ENCODE measurements at regions not wholly inside any gene's neighbourhood (a gene's known extent, or its start where the extent isn't known, plus 50 kb on each side); places are given as distances from the start of the nearest gene placed in this dataset.
"Not testable (repeated sequence)": the region's sequence is repeated elsewhere in the genome, so short reads cannot be mapped to it uniquely, and the experiment has no call there.

- no peak for DNase-seq
These were observed 660.3 kb downstream of the TBC1D22A start for GRCh38 chr22:47422736-47423135.

- DNase-seq = no peak
These were observed 659.4 kb downstream of the TBC1D22A start for GRCh38 chr22:47421846-47422245.

DNA sequence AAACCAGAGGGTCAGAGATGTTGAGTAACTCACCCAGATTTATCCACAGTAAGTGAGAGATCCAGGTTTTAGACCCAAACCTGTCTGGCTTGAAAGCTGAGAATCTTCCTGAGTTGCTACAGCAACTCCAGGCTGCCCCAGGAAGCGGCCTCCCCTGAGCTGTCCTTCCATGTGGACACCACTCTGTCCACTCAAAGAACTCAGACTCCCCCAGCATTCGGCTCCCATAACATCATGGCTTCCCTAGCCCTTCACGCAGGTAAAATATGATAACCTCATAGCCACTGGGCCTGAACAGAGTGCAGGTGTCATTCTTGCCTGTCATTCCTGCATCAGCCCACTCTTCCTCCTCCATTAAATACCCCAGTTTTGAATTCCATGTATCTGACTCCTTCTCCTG lies 657.8 kb downstream of the TBC1D22A start:
- DNase-seq = no peak

- DNase-seq = no peak
These were observed 656.8 kb downstream of the TBC1D22A start for GRCh38 chr22:47419239-47419638.

DNA sequence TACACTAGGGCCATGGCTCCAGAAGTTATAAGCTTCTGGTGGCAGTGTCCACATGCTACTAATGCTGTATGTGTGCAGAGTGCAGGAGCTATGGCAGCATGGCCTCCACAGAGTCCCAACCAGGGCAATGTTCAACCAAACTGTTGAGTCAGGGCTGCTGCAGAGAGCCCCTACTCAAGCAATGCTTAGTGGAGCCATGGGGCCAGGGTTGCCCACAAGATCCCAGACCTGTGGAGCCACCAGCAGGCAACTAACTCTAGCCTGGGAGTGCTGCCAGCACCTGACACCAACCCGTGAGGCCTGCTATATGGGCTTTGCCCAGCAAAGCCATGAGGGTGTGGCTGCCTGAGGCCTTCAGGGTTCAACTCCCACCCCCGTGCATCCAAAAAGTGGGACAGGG lies 655.2 kb downstream of the TBC1D22A start:
- DNase-seq = no peak

GRCh38 chr22:47411006-47411405 lies 648.6 kb downstream of the TBC1D22A start:
- no peak for DNase-seq

DNA sequence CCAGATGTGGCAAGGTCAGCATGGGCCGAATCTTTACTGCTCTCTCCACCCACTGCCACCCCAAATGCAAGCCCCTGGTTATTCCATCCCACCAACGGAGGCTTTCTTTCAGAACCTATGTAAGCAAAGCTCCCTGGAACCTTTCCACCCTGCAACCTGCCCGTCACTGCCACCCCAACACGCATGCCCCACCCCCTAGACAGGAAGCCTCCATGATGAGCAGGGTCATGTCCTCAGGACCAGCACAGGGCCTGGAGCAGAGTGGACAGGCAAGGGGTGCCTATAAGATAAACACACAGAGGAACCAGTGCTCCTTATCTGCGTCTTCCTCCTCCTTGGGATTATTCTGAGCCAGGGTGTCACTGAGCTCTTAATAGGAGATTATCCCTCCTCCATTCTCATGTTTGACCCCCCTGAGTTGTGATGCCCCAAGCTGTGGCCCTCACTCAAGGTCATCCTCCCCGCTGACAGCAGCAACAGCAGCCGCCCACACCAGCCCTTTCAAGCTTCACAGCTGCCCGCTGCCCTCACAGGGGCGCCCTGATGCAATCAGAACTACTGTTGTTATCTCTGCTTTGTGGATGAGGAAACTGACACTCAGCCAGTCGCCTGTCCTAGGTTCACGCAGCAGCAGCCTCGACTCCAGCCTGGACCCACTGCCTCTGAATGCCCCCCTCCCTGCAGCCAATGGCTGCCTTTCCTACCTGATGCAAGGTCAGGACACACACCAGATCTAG lies 647.3 kb downstream of the TBC1D22A start:
- DNase-seq = no peak

DNA sequence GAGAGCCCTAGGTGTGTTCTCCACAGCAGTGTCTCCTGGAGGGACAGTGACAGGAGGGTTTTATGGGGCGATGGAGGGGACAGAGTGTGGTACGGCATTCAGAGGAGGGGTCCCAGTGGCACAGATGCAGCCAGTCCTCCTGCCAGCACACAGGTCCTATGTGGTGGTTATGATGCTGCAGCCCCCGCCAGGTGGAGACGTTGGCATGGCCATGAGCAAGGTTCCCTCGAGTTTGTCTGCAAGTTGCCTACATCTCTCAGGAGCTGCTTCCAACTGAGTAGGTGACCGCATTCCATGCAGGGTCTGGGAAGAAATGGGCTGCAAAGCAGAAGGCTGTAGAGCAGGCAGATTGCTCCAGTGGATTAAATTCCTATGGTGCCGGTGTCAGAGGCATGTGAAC lies 646.0 kb downstream of the TBC1D22A start:
- no peak for DNase-seq

- no peak for DNase-seq
These were observed 645.1 kb downstream of the TBC1D22A start for GRCh38 chr22:47407461-47408025.

GRCh38 chr22:47406896-47407295 lies 644.4 kb downstream of the TBC1D22A start:
- DNase-seq = no peak

GRCh38 chr22:47406180-47406834 lies 643.9 kb downstream of the TBC1D22A start:
- DNase-seq = no peak

DNA sequence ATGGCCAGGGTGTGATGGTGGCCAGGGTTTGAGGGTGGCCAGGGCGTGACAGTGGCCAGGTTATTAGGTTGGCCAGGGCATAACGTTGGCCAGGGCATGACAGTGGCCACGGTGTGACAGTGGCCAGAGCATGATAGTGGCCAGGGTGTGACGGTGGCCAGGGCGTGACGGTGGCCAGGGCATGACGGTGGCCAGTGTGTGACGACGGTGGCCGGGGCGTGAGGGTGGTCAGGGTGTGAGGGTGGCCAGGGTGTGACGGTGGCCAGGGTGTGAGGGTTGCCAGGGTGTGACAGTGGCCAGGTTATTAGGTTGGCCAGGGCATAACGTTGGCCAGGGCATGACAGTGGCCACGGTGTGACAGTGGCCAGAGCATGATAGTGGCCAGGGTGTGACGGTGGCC lies 642.8 kb downstream of the TBC1D22A start:
- not testable (repeated sequence) for DNase-seq

DNA sequence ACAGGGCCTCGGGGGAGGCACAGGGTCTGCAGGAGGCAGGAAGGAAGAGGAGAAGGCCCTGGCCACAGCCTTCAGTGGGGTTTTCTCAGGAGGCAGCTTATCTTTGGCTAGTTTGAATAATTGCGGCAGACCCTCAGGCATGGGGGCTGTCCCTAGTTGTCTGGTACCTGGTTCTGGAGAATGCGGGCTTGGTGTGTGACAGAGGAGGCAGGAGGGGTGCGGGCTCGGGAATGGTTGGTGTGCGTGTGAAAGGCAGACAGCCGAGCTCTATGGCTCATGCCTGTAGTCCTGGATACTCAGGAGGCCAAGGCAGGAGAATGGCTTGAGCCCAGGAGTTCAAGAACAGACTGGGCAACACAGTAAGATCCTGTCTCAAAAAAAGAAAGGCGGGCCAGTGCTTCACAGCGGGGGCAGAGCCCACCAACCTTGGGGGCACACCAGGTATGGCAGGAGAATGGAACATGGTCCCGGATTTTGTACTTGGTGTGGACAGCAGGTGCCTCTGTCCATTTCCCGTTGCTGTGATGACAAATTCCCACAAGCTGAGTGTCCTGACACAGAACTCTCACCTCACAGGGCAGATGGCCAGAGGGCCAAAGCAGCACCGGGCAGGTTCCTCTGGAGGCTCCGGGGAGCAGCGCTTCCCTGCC lies 640.6 kb downstream of the TBC1D22A start:
- DNase-seq = no peak

- no peak for DNase-seq
These were observed 639.7 kb downstream of the TBC1D22A start for GRCh38 chr22:47401976-47402770.

DNA sequence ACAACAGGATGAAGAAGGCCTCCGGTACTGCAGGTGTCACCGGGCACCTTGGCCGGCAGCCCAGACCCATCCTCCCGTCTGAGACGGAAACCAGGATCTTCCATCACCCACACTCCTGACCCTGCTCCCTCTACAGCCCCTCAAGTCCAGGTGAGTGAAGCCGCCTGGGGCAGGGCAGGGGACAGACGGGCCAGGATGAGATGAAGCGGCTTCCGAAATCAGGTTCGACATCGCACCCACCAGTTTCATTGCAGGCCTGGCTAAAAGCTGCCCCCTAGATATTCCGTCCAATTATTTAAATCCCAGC lies 639.1 kb downstream of the TBC1D22A start:
- no peak for DNase-seq

DNA sequence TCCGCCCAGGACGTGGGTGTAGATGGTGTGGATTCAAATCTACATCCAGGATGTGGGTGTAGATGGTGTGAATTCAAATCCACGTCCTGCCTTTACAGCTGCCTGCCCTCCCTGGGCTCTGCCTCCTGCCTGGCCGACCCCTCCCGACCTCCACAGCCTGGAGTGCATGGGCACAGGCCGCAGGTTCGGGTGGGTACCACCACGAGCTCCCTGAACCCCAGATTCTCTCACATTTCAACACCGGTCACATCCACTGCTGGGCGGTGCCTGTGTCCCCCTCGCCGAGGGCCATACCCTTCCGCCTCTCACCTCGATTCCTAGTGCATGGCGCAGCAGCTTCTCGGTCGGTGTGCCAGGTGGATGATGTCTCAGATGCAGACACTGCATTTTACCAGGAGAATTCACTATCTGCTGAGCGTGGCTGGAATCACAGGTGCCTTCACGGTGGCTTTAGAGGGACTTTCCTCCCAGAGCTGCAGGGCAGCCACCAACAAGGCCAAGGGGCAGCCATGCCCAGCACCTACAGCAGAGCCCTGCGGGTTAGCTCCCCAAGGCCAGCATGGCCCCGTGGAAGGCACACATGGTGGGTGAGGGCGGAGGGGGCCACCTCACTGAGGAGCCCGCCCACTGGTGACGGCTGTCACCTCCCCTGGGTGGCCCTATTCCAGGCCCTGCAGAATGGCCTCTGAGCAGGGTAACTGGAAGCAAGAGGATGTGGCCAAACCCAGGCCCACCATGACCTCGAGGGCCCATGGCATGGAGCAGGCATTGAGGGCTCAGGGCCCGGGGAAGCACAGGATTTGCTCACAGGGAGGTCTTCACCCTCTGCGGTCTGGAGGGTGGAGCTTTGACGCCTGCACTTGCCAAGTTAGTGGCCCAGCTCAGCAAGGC lies 638.5 kb downstream of the TBC1D22A start:
- no peak for DNase-seq

DNA sequence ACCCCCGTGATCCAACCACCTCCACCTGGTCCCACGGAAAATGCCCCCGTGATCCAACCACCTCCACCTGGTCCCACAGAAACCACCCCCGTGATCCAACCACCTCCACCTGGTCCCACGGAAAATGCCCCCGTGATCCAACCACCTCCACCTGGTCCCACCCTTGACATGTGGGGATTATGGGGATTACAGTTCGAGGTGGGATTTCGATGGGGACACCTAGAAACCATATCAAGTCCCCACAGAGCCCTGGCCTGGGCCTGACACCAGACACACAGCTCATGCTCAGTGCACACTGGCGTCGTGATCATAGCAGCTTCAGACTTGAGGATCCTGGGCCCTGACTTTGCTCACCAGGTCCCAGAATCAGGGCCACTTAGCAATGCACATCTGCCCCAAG lies 637.7 kb downstream of the TBC1D22A start:
- not testable (repeated sequence) for DNase-seq

- DNase-seq = no peak
These were observed 636.7 kb downstream of the TBC1D22A start for GRCh38 chr22:47398921-47399790.

- no peak for DNase-seq
These were observed 636.0 kb downstream of the TBC1D22A start for GRCh38 chr22:47398491-47398890.

- DNase-seq = no peak
These were observed 635.2 kb downstream of the TBC1D22A start for GRCh38 chr22:47397673-47398072.

GRCh38 chr22:47396515-47396914 lies 634.1 kb downstream of the TBC1D22A start:
- no peak for DNase-seq
